ENCODE measurements at regions not wholly inside any gene's neighbourhood (a gene's known extent, or its start where the extent isn't known, plus 50 kb on each side); places are given as distances from the start of the nearest gene placed in this dataset.
A peak's percentile ranks its signal among the peaks of the same experiment; 100 is the strongest.

DNA sequence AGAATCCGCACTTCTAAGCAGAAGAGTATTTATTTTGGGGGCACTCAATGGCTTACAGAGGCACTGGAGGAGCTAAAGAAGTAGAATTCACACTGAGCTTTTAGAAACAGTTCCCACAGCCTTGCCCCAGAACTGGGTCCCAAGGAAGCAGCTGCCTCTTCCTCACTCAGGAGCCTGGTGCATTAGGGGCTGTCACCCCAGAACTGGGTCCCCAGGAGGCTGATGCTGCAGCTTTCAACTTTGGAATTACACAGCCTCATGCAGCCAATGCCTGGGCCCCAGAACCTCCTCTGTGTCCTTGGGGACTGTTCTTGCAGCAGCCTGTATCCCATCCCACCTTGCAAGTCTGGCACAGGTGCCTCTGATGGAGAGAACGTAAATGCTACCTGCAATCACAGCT is 96.4 kb downstream of the DACT2 start:
- no peak overlapping the region for H3K4me3 ChIP-seq
- DNase-seq (ENCODE audit: low spot score): no peak
- TF ChIP-seq, protein P1, sequence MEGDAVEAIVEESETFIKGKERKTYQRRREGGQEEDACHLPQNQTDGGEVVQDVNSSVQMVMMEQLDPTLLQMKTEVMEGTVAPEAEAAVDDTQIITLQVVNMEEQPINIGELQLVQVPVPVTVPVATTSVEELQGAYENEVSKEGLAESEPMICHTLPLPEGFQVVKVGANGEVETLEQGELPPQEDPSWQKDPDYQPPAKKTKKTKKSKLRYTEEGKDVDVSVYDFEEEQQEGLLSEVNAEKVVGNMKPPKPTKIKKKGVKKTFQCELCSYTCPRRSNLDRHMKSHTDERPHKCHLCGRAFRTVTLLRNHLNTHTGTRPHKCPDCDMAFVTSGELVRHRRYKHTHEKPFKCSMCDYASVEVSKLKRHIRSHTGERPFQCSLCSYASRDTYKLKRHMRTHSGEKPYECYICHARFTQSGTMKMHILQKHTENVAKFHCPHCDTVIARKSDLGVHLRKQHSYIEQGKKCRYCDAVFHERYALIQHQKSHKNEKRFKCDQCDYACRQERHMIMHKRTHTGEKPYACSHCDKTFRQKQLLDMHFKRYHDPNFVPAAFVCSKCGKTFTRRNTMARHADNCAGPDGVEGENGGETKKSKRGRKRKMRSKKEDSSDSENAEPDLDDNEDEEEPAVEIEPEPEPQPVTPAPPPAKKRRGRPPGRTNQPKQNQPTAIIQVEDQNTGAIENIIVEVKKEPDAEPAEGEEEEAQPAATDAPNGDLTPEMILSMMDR (IDR thresholded peaks at IDR 0.05): no peak
- H3K27ac ChIP-seq: no peak overlapping the region
- H3K4me1 ChIP-seq (ENCODE audit: control insufficient read depth in 1 of 2, low read depth in 2 of 2): peaks cover 18 to 34% of the 10 kb centered on the region in 2 donors
- H3K9me3 ChIP-seq: no peaks in the 10 kb centered on the region
- no peaks in the 10 kb centered on the region for H3K27me3 ChIP-seq (replicated peaks; ENCODE audit: insufficient read depth)
- no peaks in the 10 kb centered on the region for H3K36me3 ChIP-seq
- ATAC-seq (ENCODE audit: insufficient number of reproducible peaks, low FRiP score, low read depth): no peak

DNA sequence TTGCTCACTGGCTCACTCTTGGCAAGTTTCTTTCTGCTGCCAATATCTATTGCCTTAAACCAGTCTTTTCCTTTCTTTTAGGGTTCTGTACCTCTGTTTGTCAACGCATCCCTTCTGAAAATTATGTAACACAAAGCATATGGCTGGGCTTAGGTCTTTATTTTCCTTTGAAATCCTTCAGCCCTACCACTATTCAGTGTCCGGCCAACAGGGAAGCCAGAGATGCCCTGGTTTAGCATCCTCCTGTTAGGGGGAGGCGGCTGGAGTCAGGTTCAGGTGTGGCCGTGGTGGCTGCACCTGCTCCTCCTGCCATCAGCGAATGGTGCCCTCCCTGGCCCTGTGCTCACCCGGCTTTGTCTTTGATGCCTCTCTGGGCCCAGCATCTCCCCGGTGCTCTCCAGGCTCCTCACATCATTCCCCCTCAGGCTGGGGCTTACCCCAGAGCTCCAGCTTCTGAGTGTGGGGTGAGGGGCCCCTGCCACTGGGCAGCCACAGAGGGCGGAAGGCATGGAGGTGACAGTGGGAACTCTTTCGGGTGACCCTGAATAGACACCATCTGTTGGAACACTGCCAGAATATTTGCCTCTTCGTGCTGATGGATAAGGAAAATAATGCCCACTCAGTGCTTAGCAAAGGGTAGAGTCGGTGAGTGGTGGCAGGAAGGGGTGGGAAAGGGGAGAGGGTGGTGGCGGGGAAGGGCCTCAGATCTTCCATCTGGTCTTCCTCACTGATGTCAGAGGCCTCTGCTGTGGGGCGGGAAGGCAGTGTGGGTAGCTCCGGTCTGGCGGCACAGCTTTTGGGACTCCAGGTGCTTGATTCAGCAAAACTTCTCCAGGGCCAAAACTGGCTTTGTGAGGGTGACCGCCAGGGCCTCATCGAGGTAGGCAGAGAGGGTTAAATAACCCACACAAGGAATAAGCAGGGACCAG is 97.2 kb downstream of the DACT2 start:
- ATAC-seq (ENCODE audit: insufficient number of reproducible peaks, low FRiP score, low read depth) (no peak), DNase-seq (ENCODE audit: low spot score) (no peak)
- H3K4me1 ChIP-seq (ENCODE audit: control insufficient read depth in 1 of 2, low read depth in 2 of 2): peaks cover 19 to 38% of the 10 kb centered on the region in 2 donors
- no peaks in the 10 kb centered on the region for H3K36me3 ChIP-seq
- H3K27ac ChIP-seq: no peak overlapping the region
- no peaks in the 10 kb centered on the region for H3K27me3 ChIP-seq (replicated peaks; ENCODE audit: insufficient read depth)
- H3K9me3 ChIP-seq: no peaks in the 10 kb centered on the region
- no peak overlapping the region for H3K4me3 ChIP-seq
- TF ChIP-seq, protein P1 (IDR thresholded peaks at IDR 0.05): no peak

DNA sequence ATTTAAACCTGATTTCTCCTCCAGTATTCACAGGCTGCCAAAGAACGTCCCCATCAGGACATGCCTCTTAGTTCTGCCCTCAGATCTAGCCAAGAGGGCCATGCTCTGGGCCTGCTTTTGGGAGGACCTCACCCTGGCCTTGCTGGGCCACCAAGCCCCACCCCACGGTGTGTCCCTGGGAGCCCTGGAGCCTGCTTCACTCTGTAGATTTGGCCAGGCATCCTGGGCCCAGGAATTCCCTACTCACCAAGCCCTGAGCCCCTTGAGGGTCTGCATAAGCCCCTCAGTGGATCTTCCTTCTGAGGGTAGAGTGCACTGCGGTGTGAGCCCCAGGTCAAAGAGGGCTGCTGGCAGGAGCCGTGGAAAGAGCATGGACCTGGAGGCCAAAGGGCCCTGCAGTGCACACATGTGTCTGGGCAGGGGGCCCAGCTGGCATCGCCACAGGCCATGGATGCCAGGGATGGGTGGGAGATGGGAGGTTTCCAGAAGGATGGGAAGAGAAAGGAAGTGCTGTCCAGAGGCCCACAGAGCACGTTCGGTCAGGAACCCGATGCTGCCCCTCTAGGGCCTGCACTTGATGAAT is 98.0 kb downstream of the DACT2 start:
- H3K4me1 ChIP-seq (ENCODE audit: control insufficient read depth in 1 of 2, low read depth in 2 of 2): peaks cover 19 to 35% of the 10 kb centered on the region in 2 donors
- no peak overlapping the region for H3K27ac ChIP-seq
- no peak for DNase-seq (ENCODE audit: low spot score)
- H3K36me3 ChIP-seq: no peaks in the 10 kb centered on the region
- no peaks in the 10 kb centered on the region for H3K9me3 ChIP-seq
- TF ChIP-seq, protein P1 (IDR thresholded peaks at IDR 0.05): no peak
- no peaks in the 10 kb centered on the region for H3K27me3 ChIP-seq (replicated peaks; ENCODE audit: insufficient read depth)
- no peak overlapping the region for H3K4me3 ChIP-seq
- no peak for ATAC-seq (ENCODE audit: insufficient number of reproducible peaks, low FRiP score, low read depth)

DNA sequence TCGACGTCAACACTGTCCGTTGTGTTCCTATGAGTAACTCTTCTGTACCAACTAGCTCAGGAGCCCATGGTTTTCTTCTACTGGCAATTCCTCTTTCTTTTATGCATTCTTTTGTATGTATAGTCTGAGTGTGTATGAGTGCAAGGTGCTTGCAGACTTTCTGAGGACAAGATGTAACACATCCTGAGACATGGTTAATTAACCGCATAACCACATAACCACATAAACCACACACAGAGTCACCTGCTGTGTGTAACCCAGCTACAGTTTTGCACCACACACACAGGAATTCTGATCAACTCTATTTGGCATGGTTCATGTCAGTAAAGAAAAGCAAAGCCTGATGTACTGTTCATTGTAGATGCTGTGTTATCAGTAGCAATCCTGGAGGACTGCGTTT is 98.6 kb downstream of the DACT2 start:
- H3K9me3 ChIP-seq: no peaks in the 10 kb centered on the region
- H3K4me1 ChIP-seq (ENCODE audit: control insufficient read depth in 1 of 2, low read depth in 2 of 2): peaks cover 14 to 30% of the 10 kb centered on the region in 2 donors
- TF ChIP-seq, protein P1 (IDR thresholded peaks at IDR 0.05): no peak
- H3K36me3 ChIP-seq: no peaks in the 10 kb centered on the region
- H3K4me3 ChIP-seq: no peak overlapping the region
- H3K27ac ChIP-seq: no peak overlapping the region
- DNase-seq (ENCODE audit: low spot score) (no peak), ATAC-seq (ENCODE audit: insufficient number of reproducible peaks, low FRiP score, low read depth) (no peak)
- H3K27me3 ChIP-seq (replicated peaks; ENCODE audit: insufficient read depth): no peaks in the 10 kb centered on the region

DNA sequence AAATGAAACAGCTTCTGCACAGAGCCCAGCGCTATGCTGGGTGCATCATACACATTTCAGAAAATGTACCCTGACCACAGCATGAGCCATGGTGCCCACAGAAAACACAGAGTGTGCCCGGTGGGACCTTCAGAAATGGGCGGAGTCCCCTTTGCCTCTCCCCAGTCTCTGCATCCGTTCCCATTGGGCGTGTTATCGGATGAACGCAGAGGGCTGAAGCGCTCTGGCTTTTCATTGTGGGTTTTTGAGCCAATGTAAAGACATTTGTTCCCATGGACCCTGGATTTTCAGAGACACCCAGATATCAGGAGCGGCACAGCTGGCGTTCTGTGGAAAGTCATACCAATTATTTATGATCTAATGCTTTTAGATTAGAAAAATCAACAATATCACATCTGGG is 99.8 kb downstream of the DACT2 start:
- no peak for ATAC-seq (ENCODE audit: insufficient number of reproducible peaks, low FRiP score, low read depth)
- peak overlapping the region; percentile 38 to 69 for H3K27ac ChIP-seq
- H3K4me1 ChIP-seq (ENCODE audit: control insufficient read depth in 1 of 2, low read depth in 2 of 2): peaks cover 14 to 21% of the 10 kb centered on the region in 2 donors
- TF ChIP-seq, protein P1 (IDR thresholded peaks at IDR 0.05): no peak
- DNase-seq (ENCODE audit: low spot score): no peak
- peak overlapping the region; percentile 15 for H3K4me3 ChIP-seq
- no peaks in the 10 kb centered on the region for H3K9me3 ChIP-seq
- H3K36me3 ChIP-seq: no peaks in the 10 kb centered on the region
- no peaks in the 10 kb centered on the region for H3K27me3 ChIP-seq (replicated peaks; ENCODE audit: insufficient read depth)
